ENCODE measurements at regions not wholly inside any gene's neighbourhood (a gene's known extent, or its start where the extent isn't known, plus 50 kb on each side); places are given as distances from the start of the nearest gene placed in this dataset.
"Not testable (repeated sequence)": the region's sequence is repeated elsewhere in the genome, so short reads cannot be mapped to it uniquely, and the experiment has no call there.

DNA sequence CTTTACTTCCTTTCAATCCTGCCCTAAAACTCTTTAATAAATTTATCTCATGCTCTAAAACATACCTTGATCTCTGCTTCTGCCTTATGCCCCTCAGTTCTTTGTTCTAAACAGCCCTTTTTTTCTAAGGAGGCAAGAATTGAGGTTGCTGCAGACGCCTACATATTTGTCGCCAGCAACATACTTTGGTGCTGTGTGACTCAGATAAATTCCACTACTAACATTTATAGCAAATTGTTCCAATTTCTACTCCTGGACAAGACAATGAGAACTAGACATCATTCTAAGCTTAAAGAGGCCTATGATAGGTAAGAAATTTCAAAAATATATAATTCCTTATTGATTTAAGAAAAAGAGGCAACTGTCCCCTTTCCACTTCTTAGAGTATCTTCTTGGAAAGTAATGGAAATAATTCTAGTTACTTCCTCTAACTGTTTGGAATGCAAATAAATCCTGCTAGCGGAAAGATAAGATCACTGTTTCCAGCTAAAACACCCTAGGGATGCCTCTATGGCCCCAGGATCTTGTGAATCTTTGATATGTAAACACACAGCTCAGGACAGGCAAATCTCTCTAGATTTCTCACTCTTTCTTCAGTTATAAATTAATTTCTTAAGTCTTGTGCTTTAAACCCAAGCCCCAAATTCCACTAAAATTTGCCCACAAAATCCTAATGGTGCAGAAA lies 869.1 kb downstream of the KCNT2 start:
- DNase-seq = no peak

DNA sequence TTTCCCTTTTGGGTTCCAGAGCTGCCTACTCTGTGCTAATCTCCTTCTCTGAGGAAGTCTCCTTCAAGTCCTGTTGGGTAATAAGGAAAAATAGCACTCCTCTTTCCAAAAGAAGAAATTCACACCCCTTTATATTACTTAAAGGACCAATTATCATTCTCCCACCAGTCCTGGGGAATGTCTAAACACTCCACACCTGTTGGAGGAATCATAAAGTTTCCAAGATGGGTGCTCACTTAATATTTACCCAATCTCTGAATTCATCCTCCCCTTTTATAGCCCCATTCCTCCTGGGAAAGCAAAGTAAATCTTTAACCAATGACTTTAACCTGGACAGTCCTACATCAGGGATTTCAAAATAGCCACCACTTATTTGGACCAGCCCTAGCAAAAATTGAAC lies 873.1 kb downstream of the KCNT2 start:
- DNase-seq = no peak

- no peak for DNase-seq
Observed at GRCh38 chr1:195733826-195734225, 874.4 kb downstream of the KCNT2 start.

DNA sequence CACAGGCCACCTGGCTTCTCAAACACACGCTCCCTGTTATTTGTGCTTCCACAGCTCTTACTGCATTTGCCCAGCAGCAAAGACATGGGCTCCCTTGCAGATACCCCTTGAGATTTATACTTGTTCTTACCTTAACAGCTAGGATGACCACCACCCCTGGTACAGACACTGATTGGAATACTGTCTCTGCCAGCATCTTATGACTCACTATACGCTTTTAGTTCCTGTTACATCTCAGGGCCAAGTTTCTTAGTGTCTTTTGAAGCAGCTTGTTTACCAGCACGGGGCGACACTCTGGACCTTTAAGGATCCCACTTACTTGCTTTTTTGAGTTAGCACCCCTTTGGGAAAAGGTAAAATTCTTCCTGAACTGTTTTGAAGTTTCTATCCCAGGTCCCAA lies 874.8 kb downstream of the KCNT2 start:
- DNase-seq = no peak

- DNase-seq = no peak
Observed at GRCh38 chr1:195731385-195731784, 876.9 kb downstream of the KCNT2 start.

DNA sequence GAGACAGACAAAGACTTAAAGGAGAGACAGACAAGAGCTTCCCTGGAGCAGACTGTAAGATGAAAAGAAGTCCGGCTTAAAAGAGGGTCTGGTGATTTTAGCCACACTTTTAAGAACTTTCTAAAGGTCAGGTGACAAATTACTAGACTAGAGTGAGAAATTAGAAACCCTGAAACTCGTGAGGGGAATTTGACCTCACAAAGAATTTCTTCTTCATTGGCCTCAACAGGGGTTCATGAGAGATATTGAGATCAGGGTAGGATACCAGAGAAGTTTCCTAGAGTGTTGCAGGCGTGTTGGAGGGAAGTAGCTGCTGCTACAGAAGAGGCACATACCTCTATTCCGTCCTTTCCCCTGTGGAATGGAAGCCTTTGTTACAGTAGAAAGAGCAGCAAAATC lies 884.4 kb downstream of the KCNT2 start:
- no peak for DNase-seq

DNA sequence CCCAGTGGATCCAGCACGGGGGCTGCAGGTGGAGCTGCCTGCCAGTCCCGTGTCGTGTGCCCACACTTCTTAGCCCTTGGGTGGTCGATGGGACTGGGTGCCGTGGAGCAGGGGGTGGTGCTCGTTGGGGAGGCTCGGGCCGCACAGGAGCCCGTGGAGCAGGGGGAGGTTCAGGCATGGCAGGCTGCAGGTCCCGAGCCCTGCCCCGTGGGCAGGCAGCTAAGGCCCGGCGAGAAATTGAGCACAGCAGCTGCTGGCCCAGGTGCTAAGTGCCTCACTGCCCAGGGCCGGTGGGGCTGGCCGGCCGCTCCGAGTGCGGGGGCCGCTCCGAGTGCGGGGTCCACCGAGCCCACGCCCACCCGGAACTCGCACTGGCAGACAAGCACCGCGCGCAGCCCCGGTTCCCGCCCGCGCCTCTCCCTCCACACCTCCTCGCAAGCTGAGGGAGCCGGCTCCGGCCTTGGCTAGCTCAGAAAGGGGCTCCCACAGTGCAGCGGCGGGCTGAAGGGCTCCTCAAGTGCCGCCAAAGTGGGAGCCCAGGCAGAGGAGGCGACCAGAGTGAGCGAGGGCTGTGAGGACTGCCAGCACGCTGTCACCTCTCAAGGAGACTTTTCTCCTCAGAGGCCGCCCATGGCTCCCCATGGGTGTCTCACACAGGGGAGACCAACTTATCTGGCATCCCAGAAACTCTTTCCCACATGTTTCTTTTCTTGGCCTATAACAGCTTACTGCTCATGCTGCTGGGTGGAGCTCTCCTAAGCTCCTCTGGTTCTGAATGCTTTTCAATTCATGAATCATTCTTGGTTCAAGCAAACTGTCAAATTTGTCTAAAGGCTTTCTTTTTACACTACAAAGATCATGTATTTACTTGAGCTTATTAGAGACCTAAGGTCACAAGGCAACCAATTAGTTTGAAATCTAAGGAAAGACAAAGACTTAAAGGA lies 885.1 kb downstream of the KCNT2 start:
- DNase-seq = not testable (repeated sequence)

- DNase-seq = not testable (repeated sequence)
Observed at GRCh38 chr1:195722146-195722545, 886.1 kb downstream of the KCNT2 start.

DNA sequence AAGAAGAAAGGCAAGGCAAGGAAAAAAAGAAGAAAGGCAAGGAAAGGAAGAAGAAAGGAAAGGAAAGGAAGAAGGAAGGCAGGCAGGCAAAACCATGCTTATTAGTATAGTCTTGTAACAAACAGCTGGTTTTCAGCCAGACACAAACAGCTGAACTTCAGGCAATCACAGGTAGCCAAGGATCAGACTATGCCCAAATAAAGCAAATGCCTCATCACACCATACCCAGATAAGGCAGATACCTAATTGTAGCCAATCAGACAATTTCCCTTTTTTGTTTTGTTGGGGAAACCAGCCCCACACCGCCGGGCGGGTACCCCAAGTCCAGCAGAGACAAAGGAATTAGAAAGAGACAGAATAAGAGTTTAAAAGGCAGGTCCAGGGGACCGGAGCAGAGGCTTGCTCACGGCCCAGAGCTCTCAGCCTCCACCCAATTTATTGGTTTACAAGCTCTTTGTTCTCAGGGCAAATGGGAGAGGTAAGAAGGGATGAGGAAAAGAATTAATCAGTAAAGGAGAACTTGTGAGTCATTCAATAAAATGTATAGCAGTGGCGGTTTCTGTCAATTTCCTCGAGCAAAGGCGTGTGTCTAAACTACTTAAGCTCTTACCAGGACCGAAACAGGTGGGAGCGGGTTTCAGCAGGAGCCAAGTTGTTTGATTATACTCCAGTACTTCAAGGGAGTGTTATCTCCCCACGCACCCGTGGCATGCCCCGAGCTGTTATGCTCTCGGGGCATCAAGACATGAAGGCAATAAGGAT lies 886.8 kb downstream of the KCNT2 start:
- no peak for DNase-seq

DNA sequence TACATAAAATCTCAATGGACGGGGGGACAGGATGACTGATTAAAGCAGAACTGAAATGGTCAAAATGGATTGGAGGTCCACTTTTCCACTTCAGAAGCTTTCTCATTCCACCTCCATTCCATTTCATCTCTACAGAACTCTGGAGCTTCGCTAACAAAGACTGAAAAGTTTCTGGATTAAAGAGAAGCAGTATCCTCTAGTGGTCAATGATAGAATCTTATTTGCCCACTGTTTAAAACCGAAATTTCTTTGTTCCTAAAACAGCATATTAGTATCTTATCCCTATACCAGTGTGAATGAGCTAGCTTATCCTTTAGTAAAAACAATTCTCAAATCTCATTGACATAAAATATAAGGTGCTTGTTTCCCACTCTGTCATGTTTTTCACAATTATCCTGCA lies 890.6 kb downstream of the KCNT2 start:
- DNase-seq = no peak

DNA sequence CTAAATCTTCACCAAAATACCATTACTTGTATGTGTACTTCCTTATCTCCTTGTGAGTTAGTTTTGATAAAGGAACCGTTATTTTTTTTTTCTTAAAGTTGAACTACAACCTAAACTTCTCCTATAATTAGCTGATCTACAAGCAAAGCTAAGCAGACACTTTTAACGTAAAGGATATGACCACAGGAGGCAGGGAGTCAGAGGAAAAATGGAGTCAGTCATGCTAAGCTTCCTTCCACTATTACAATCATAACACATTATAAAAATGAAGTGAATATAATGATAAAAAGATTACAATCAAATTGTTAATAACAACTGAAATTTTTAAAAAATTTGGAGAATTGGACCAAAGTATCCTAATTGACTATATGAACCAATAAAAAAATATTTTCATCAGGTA lies 892.6 kb downstream of the KCNT2 start:
- DNase-seq = no peak

DNA sequence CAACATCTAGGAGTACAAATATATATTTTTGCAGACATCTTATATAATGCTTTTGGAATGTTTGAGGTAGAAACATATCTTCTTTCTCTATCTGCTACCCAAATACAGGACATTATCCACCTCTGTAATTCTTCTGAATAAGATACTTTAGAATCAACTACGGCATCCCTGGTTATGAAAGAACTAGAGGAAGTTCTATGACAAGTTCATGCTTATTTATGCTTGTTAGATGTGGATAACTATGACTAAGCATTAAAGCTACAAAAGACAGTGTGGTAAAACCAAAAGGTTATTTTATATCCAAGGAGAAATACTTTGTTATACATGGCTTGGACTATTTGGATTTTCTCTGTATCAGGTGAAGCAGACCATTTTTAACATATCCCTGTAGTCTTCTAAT lies 894.0 kb downstream of the KCNT2 start:
- no peak for DNase-seq

- no peak for DNase-seq
Observed at GRCh38 chr1:195709821-195710220, 898.4 kb downstream of the KCNT2 start.

- DNase-seq = no peak
Observed at GRCh38 chr1:195704028-195704427, 904.2 kb downstream of the KCNT2 start.

- DNase-seq = no peak
Observed at GRCh38 chr1:195701149-195701548, 907.1 kb downstream of the KCNT2 start.

- DNase-seq = no peak
Observed at GRCh38 chr1:195697130-195697529, 911.1 kb downstream of the KCNT2 start.

GRCh38 chr1:195686764-195687163 lies 921.5 kb downstream of the KCNT2 start:
- DNase-seq = no peak

GRCh38 chr1:195664628-195665027 lies 943.6 kb downstream of the KCNT2 start:
- no peak for DNase-seq

- DNase-seq = no peak
Observed at GRCh38 chr1:195663549-195664280, 944.5 kb downstream of the KCNT2 start.

- no peak for DNase-seq
Observed at GRCh38 chr1:195656780-195657179, 951.5 kb downstream of the KCNT2 start.

DNA sequence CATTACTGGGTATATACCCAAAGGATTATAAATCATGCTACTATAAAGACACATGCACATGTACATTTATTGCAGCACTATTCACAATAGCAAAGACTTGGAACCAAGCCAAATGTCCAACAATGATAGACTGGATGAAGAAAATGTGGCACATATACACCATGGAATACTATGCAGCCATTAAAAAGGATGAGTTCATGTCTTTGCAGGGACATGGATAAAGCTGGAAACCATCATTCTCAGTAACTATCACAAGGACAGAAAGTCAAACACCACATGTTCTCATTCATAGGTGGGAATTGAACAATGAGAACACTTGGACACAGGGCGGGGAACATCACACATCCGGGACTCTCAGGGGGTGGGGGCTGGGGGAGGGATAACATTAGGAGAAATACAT lies 959.4 kb downstream of the KCNT2 start:
- DNase-seq = not testable (repeated sequence)

DNA sequence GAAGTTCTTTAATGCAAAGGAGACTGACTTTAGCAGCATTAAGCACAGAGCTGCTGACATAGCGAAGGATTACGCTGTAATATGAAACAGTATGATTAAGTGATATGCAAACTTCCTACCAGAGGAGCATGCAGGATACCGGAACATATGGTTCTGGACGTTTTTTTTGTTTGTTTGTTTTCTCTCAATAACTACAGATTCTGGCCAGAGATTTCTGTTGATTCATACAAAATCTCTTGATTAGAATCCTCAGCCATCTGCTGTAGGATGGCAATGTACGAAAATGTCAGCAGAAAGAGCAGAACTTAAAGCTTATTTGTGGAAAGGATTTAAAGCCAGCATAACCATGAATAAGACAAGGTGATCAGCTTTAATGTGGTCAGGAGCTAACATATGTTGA lies 970.7 kb downstream of the KCNT2 start:
- peak; percentile 68 for DNase-seq

GRCh38 chr1:195618287-195618686 lies 990.0 kb downstream of the KCNT2 start:
- no peak for DNase-seq
